Right hindlimb (tissue), 1 donor: ENCODE measurements at regions not wholly inside any gene's neighbourhood (a gene's known extent, or its start where the extent isn't known, plus 50 kb on each side); places are given as distances from the start of the nearest gene placed in this dataset.

Experiments used
- DNase-seq: peaks from one replicate; pipeline ENCODE4 v3.0.0-alpha.2; 2018

- no peak for DNase-seq
These were observed 51.1 kb upstream of the NCOA1 start for GRCh38 chr2:24439971-24440340.

DNA sequence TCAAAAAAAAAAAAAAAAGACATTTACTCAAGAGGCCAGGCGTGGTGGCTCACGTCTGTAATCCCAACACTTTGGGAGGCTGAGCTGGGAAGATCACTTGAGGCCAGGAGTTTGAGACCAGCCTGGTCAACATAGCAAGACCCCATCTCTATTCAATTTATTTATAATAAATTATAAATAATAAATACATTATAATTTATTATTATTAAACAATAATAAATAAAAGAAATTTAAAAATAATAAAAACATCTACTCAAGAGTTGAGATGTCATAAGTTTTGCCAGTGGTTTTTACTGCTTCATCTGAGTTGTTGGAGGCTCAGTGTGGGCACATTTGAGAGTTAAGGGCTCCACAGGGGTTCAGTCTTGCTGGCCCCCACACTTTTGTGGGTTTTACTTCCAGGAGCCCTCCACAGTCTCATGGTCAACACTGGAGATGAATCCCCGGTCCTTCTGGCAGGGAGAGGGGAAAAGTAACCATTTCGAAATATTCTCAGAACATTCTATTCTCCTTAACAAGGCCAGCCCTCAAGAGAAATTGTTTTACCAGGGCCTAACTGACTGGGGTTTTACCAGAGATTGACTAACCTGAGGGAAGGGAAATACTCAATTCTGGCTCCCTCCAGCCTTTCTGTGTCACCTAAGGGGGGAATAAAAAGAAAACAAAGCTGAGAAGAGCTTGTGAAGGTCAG, 51.6 kb upstream of the NCOA1 start:
- no peak for DNase-seq

GRCh38 chr2:24438106-24438505, 52.9 kb upstream of the NCOA1 start:
- DNase-seq = no peak

DNA sequence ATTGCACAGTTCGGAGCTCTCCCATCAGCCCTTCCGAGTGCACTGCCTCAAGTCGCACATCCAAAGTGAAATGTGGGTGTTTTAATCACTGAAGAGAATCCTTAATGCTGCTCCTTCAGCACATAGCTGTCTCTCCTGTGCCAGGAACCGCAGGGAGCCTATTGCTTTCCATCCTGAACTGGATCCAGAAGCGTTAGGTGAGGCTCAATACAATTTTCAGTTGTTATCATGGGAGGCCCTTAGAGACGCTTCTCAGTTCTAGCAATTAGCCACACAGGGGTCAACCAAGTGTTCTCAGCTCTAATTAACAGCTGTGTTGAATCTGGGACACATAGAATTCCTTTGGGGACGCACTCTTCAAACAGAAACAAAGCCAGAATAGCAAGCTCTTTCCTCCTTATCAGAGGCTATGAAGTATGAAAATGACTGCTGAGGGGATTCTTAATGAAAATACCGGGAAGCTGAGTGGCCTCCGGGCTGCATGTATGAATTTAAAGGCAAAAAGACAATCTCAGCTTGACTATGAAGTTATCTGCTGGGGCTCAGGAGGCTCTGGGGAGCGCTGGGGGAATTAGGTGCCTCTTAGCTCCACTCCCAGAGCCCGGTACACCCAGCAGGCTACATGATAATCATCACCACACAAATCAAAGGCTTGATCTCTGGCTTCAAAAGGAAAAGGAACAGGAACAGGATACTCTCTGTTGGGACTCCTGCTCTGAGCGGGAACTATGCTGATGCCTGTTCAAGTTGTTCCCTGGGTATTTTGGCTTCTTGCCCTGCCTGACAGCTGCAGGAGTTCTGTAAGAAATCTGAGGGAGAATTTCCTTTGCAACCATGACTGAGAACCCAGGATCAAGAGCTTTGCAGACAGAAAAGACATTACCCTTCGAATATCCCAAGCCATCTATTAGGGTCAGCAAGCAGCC, 55.4 kb upstream of the NCOA1 start:
- DNase-seq = peak; percentile 94

DNA sequence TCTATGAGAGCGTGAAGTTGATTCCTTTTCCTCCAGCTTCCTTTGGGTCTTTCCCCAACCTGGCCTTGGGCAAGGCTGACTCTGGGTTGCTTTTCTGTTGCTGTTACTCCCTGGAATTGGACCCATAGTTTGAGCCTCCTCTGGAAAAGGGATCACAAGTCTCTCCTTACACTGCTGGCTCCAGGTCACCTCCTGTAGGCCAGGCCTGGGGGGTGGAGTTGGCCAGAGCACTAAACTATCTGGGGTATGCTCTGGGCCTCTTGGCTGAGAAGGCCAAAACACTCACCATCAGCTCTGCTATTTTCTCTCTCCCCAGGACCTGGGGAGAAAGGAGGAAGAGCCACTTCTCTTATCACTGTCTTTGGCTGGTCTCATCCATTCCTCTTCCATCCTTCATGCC, 56.5 kb upstream of the NCOA1 start:
- peak; percentile 86 for DNase-seq

- DNase-seq = no peak
These were observed 58.3 kb upstream of the NCOA1 start for GRCh38 chr2:24432735-24433134.

- no peak for DNase-seq
These were observed 58.9 kb upstream of the NCOA1 start for GRCh38 chr2:24432121-24432520.

- DNase-seq = peak; percentile 36
These were observed 61.6 kb upstream of the NCOA1 start for GRCh38 chr2:24429197-24430074.

GRCh38 chr2:24424387-24424786, 64.1 kb upstream of the ITSN2 start:
- DNase-seq = no peak

- no peak for DNase-seq
These were observed 62.8 kb upstream of the ITSN2 start for GRCh38 chr2:24423095-24423494.

DNA sequence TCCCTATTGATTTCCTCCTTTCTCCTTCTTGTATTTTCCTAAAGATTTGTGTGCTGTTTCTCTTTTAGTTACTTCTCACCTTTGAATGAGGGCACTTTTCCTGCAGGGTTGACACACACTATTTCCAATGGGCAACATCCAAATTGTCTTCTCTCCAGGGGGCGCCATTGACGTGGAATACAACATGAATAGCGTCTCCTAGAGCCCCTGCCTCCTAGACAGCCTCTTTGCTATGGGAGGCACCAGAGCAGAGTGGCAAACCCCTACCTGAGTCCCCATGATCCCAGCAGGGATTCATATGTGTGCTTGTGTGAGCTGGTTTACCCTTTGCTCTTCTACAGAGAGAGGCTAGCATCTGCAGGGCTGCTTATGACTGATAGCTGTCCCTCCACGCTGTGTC, 61.3 kb upstream of the ITSN2 start:
- peak; percentile 65 for DNase-seq

DNA sequence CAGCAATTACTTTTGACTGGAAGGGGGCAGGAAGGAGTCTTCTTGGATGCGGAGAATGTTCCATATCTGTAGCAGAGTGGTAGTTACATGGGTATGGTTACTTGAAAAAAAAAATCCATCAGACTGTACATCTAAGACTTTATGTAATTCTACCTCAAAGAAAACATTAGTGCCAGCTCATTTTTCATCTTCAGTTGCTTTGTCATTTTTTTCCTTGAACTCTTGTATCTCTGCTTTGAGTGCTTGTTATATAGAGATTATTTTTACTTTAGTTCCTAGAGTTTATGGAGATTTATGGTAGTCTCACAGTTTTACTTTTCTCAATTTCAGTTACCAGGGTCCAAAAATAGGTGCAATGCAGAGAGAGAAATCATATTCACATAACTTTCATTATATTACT, 60.0 kb upstream of the ITSN2 start:
- DNase-seq = no peak

GRCh38 chr2:24418166-24418841, 58.0 kb upstream of the ITSN2 start:
- DNase-seq = no peak

GRCh38 chr2:24412812-24413211, 52.5 kb upstream of the ITSN2 start:
- no peak for DNase-seq

- no peak for DNase-seq
These were observed 51.3 kb upstream of the ITSN2 start for GRCh38 chr2:24411488-24412151.

DNA sequence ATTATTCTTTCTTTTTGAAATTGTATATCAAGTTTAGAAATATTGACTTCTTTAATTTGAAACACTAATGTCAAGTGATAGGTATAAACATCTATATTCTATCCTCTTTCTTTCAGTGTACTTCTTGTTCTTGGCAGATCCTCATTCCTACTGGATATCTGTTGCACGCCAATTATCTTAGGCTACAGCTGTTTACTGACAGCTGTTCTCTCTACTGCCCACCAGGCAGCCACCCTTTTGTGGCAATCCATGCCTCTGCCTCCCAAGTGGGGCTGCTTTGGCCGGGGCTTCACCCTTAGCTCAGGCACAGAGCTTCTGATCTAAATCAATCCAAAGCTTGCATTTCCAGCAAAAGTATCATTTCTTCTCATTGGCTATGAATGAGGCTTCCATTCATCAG, 50.6 kb upstream of the ITSN2 start:
- DNase-seq = peak; percentile 38

- DNase-seq = peak; percentile 70
These were observed 49.6 kb upstream of the ITSN2 start for GRCh38 chr2:24409700-24410556.
